ENCODE measurements at regions not wholly inside any gene's neighbourhood (a gene's known extent, or its start where the extent isn't known, plus 50 kb on each side); places are given as distances from the start of the nearest gene placed in this dataset.
"Not testable (repeated sequence)": the region's sequence is repeated elsewhere in the genome, so short reads cannot be mapped to it uniquely, and the experiment has no call there.

GRCh38 chr1:219342836-219343235 is 169.2 kb downstream of the LYPLAL1 start:
- no peak for DNase-seq

- no peak for DNase-seq
These were observed 167.1 kb downstream of the LYPLAL1 start for GRCh38 chr1:219340796-219341195.

GRCh38 chr1:219339466-219339865 is 165.8 kb downstream of the LYPLAL1 start:
- no peak for DNase-seq

- DNase-seq, result no peak
These were observed 163.9 kb downstream of the LYPLAL1 start for GRCh38 chr1:219337588-219337987.

- no peak for DNase-seq
These were observed 159.9 kb downstream of the LYPLAL1 start for GRCh38 chr1:219333626-219334025.

GRCh38 chr1:219331424-219331823 is 157.7 kb downstream of the LYPLAL1 start:
- no peak for DNase-seq

GRCh38 chr1:219330669-219331068 is 157.0 kb downstream of the LYPLAL1 start:
- no peak for DNase-seq

- no peak for DNase-seq
These were observed 156.3 kb downstream of the LYPLAL1 start for GRCh38 chr1:219330001-219330400.

GRCh38 chr1:219329578-219329977 is 155.9 kb downstream of the LYPLAL1 start:
- no peak for DNase-seq

GRCh38 chr1:219326843-219327242 is 153.2 kb downstream of the LYPLAL1 start:
- no peak for DNase-seq

- no peak for DNase-seq
These were observed 151.7 kb downstream of the LYPLAL1 start for GRCh38 chr1:219325368-219325742.

GRCh38 chr1:219324629-219325367 is 151.1 kb downstream of the LYPLAL1 start:
- DNase-seq, result peak; percentile 84

- DNase-seq, result no peak
These were observed 150.5 kb downstream of the LYPLAL1 start for GRCh38 chr1:219324171-219324570.

GRCh38 chr1:219323426-219323825 is 149.7 kb downstream of the LYPLAL1 start:
- no peak for DNase-seq

GRCh38 chr1:219322766-219323165 is 149.1 kb downstream of the LYPLAL1 start:
- no peak for DNase-seq

GRCh38 chr1:219320563-219320962 is 146.9 kb downstream of the LYPLAL1 start:
- DNase-seq, result not testable (repeated sequence)

- no peak for DNase-seq
These were observed 145.1 kb downstream of the LYPLAL1 start for GRCh38 chr1:219318826-219319225.

- no peak for DNase-seq
These were observed 144.2 kb downstream of the LYPLAL1 start for GRCh38 chr1:219317762-219318353.

GRCh38 chr1:219316066-219316465 is 142.4 kb downstream of the LYPLAL1 start:
- no peak for DNase-seq

GRCh38 chr1:219313961-219314360 is 140.3 kb downstream of the LYPLAL1 start:
- DNase-seq, result no peak

- DNase-seq, result no peak
These were observed 139.3 kb downstream of the LYPLAL1 start for GRCh38 chr1:219312967-219313366.

GRCh38 chr1:219310181-219310728 is 136.6 kb downstream of the LYPLAL1 start:
- DNase-seq, result no peak

- DNase-seq, result no peak
These were observed 134.7 kb downstream of the LYPLAL1 start for GRCh38 chr1:219308367-219308766.
